Gastroesophageal sphincter (tissue), 3 donors: ENCODE measurements at regions not wholly inside any gene's neighbourhood (a gene's known extent, or its start where the extent isn't known, plus 50 kb on each side); places are given as distances from the start of the nearest gene placed in this dataset.

Source experiments
- CTCF ChIP-seq, 4 experiments: fragments of 200-600 bp in 2 of 4; fragments of 450-650 bp in 2 of 4; sonication (generic) in 1 of 4; IDR thresholded peaks; one replicate each; pipeline ENCODE4 v1.5.1; 2017 to 2019; ENCODE audit warnings: antibody characterized with exemption in 4 of 4, mild to moderate bottlenecking in 2 of 4, moderate library complexity in 2 of 4
- EP300 ChIP-seq: sonication (generic); formaldehyde crosslinking; IDR thresholded peaks from one replicate; pipeline ENCODE4 v1.6.1; 2017; ENCODE audit warnings: antibody characterized with exemption, mild to moderate bottlenecking
- POLR2A ChIP-seq, 2 donors: fragments of 450-650 bp; IDR thresholded peaks; one replicate each; pipeline ENCODE4 v1.6.1; 2017; ENCODE audit warnings: antibody characterized with exemption in 2 of 2, mild to moderate bottlenecking in 2 of 2, moderate library complexity in 1 of 2
- POLR2AphosphoS5 ChIP-seq: sonication (generic); formaldehyde crosslinking; IDR thresholded peaks from one replicate; pipeline ENCODE4 v1.6.1; 2017; ENCODE audit warnings: antibody characterized with exemption

DNA sequence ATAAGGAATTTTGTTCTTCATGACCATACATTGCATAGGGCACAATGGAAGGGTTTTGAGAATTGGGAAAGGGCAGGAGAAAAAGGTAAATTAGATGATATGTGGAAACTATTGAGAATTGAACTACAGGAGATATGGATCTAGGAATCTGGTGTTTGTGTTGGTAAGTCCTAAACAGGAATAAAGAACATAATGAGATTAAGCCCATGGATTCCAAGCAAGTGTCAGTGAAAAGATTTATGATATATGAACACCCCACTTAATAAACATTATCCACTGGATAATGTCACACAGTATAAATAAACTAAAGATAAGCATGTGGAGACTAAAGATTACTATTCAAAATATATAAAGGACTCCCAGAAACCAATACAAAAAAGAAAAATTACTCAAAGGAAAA is 98.2 kb downstream of the TNFSF18 start:
- no peak for TF ChIP-seq CTCF (IDR thresholded peaks at IDR 0.05)
- no peak for TF ChIP-seq POLR2AphosphoS5
- no peak for TF ChIP-seq POLR2A (IDR thresholded peaks at IDR 0.05)
- no peak for TF ChIP-seq EP300
